Renal cortical epithelial cell (primary cell): ENCODE measurements at regions not wholly inside any gene's neighbourhood (a gene's known extent, or its start where the extent isn't known, plus 50 kb on each side); places are given as distances from the start of the nearest gene placed in this dataset.

Experiments
- DNase-seq: peaks from one replicate; pipeline ENCODE4 v3.0.0-alpha.2; 2011; ENCODE audit warnings: low read depth

DNA sequence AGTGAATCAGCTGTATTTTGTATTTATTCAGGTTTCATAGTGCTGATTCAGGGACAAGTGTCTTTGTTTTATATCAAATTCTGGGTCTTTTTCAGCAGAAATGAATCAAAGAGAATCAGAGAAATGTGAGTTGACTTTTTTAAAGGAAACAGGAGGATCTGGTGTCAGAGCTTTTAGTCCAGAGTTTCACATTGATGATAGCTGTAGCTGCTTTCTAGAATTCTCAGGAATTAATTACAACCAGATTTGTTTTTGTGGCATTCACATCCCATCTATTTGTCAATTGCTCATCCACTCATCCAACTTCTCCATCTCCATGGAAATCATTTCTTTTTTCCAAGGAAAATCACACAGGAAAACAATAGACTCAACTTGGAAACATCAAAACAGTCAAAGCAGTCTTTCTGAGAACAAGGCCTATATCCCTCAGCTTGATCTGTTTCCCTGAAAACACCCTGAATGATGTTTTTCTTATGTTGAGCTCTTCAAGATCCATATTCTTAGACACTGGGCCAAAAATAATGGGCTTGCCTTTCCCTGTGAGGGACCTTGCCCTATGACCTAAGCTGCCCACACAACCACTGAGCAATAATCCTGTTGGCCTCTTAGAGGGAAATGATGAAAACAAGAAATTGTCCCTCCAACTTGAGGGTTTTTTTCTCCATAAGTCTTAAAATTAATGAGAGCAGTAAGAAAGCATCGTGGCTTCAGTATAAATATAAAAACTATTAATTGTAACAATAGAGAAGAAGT is 249.5 kb upstream of the FN1 start:
- no peak for DNase-seq

DNA sequence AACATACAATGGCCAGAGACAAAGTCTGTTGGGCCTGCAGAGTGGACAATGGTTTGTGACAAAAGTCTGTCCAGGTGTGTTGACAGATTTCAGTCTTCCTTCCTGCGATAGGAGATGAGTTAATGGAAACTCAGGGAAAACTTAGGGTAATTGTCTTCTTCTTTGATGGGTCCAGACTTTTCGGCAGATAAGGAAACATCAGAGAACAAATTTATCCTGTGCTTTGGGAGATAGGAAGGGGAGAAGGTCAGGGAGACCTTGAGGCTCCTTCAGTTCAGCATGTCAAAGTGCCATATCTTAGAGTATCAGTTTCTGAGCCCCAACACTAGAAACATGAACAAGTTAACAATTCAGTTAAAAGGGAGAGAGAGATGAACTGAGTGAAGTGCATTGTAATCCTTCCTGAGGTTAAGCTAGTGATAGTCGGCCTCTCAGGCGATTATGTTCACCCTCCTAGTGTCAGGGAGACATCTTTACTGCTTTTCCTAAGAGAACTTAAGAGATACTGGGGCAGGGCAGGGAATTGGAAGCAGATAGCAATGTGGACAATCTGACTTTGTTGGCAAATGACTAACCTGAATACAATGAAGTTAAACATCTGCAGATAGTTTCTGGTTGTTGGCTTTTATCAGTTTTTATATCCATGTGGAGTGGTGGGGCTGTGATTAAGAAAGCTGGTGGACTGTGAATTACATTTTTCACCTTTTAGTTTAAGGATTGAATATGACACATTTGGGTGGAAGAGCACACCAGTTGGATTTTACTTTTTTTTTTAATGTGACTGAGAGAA is 248.8 kb upstream of the FN1 start:
- peak; percentile 75 for DNase-seq

DNA sequence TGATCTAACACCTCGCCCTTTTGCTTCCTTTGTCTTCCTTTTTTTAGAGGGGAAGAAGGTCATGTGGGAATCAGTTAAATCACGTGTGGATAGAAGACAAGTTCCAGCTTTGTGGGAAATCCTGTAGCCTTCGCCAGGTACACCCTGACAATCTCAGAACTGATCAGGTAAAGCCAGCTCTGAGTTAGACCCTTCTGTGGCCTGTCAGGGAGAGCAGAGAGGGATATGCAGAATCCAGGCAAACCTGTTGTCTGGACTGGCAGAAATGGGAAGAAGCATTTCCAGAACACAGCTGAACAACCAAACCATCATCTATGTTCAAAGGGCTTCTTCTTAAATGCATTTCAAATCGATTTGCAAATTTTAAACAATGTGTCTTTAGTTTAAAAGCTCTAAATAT is 247.4 kb upstream of the FN1 start:
- DNase-seq: no peak

DNA sequence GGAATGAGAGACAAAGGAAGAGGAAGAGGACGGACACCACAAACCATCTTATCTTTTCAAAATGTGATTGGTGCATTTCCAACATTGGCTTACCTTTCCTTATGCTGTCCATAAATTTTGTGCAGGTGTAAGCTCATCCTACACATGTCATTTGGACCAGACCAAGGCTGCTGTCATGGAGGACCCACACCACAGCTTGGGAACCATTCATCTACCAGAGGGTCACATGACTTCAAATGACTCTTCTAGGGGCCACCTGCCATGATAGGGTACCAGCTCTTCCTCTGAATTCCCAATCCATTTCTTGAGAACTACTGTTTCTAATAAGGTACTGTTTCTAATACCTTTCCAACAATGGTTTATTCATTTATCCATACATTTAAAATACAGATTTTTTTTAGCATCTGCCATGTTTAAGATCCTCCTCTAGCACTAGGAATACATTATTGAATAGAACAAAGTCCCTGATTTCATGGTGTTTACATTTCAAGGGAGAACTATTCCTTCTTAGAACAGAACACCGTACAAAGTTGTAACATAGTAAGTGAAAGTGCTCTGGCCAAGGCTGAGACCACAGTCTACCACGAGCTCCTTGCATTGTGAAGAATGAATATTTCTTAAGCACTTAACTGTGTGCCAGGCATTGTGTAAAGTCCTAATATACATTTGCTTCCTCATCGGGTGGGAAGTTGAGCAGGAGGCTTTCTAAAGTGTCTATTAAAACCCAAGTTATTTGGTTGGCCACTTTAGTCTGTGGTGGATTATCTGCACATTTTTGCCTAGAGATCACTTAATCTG is 246.1 kb upstream of the FN1 start:
- no peak for DNase-seq

DNA sequence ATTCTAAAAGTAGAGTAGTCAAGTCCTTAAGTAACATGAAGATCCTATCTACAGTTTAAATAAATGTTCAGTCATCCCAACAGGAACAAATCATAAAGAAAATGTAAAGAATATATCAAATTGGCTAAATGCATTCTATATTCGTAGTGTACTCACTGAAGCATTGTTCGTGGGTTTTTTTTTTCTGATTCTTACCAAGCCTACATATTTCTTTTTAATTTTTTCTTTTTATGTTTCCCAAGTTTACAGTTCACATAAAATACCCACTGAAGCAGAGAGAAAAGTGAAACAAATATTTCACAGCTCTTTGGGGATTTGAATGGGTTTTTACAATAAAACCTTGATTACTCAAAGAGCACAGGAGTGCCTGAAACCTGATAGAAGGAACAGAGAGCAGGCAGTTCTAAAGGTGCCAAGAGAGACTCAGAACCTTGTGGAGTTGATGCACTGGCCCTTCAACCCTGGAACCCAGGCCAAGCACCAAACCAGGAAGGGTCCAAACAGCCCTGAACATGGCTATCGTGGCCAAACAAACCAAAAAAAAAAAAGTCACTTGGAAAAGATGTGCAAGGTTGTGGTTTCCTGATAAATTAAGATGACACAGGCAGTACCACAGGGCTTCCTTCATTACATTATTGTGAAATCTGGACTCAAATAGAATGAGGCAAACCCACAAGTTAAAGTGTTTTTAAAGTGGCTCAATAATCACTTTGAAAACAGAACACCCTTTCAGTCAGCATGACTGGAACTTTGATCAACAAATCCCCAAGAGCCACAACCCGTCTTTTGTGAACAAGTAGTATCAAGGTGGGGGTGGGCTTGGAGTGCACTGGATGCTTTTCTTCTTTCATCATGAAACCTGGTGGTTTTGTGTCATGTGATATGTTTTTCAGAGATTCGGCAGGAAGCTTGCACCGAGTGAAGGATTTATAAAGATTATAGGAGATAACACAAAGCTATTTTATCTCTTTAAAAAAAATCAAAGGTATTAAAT is 245.0 kb upstream of the FN1 start:
- DNase-seq: peak; percentile 100

DNA sequence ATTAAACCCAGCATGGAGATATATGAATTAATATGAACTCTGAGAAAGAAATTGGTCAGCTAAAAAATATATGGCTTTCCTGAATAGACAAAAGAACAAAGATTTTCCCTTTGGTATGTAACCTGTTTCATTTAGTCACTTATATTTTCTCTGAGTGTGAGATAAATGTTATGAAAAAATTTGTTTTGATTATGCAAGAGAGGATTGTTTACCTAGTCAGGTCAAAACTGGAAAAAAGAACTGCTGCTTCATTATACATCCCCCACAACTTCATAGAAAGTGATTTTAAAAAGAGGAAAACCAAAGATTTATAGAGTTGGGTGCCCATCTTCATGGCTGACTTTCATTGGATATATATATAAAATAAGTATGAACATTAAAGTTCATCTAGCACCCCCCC is 242.2 kb upstream of the FN1 start:
- no peak for DNase-seq

DNA sequence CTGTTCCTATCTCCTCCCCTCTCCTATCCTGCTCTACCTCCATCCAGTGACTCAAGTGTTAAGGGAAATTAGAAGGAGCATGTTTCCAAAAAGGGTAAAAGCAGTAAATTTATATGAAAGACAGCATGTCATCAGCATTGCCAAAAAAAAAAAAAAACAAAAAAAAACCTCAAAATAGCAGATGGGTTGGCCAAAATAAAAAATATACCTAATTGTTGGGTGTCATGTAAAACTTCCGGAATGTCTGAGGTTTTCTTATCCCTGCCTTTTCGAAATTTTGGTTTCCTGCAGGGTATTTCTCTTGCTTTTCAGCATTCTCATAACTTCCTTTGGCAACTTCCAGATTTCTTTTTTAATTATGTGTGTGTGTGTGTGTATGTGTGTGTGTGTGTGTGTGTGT is 241.6 kb upstream of the FN1 start:
- no peak for DNase-seq

DNA sequence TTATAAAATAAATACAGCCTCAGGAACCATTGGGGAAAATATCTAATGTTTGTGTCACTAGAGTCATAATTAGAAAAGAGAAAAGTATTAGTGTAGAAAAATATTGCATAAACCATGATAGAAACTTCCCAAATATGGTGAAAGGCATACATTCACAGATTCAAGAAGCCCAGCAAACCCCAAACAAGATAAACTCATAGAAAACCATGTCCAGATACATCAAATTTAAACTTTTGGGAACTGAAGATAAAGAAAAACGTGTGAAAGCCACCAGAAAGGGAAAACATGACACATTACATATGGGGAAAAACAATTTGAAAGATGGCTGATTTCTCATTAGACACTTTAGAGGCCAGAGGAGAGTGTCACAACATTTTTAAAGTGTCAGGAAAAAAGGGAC is 236.5 kb upstream of the FN1 start:
- DNase-seq: no peak

DNA sequence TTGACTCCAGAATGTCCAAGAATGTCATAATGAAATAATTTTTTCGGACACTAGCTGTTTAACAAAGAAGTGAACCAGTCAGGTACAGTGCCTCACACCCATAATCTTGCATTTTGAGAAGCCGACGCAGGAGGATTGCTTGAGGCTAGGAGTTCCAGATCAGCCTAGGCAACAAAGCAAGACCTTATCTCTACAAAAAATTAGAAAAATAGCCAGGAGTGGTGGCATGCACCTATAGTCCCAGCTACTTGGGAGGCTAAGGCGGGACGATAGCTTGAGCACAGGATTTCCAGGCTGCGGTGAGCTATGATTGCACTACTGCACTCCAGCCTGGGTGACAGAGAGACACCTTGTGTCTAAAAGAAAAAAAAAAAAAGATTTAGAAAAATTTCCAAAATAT is 235.8 kb upstream of the FN1 start:
- DNase-seq: no peak

DNA sequence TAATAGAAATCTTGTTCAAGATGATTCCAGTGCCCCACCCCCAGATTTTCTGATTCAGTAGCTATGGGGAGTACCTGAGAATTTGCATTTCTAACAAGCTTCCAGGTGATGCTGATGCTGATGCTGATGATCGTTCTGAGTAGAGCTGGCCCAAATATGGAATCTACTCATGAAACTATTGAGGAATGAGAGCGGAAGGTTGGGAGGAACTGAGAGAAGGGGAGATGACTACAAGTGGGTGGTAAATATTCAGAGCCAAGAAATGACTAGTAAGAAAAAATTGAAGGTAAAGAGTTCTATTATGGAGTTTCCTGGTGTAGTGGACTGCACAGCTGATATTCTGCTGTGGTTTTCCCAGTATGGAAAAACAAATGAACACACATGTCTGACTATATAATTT is 235.4 kb upstream of the FN1 start:
- DNase-seq: no peak

DNA sequence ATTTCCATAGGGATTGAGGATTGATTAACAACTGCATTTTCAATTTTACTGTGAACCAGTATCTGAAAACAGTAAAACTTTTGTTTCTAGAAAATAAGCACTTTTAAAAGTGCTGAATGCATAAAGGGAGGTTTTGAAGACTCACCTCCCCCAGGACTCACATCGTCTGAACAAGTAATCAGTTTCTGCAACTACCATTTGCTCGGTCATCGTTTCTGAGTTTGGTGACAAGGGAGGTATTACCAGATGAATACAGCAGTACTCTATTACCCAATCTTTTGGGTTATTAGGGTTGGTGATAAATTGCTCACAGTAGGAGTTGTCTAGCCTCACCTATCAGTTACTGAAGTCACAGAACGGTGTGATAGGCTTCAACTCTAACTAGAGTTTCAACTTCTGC is 234.5 kb upstream of the FN1 start:
- no peak for DNase-seq

DNA sequence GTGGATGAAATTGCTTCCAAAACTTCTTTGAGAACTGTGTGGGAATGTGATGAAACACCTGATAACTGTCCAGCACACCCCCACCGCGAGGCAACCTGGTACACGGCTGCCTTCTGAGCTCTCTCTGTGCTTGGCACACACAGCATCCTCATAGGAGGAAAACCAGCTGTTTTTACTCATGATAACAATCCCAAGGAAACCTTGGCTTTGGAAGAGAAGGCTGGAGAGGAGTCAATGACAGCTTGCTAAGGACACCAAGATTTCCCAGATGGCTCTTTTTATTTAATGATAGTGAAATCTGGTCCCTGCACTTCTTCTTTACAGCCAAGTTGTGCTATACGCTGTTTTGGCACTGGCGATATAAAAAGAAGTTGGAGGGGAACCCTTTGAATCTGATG is 232.5 kb upstream of the FN1 start:
- DNase-seq: no peak

DNA sequence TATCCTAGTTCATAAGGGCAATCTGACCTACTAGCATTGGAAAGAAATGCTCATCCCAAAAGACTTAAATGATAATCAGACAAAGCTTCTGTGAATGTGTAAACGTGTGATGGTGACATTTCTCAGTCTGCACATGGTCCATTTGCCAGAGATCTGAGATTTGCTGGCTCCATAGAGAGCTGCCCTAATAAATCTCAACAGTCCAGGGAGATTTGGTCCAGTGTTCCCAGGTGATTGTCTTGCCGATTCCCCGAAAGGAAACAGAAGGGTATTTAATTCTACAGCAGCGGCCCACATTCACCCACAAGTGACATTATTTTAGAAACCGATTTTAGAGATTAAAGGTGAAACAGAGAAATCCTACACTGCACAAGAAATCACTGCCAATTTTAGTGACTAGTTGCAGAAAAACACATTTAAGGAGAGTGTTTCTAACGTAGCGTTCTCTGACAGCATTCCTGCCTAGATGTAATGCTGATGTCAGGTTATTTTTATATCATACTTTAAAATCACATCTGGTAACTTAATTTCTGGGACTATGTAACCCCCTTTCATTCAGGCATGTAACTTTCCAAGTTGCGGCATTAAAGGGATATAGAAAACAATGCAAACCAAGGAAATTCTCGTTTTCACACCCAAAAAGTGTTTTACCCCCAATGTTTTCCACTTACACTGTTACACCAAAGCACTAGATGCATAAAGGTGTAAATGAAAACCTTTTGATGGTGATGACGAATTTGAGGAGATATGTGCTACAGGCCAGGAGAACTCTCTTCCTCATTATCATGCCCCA is 231.9 kb upstream of the FN1 start:
- no peak for DNase-seq

DNA sequence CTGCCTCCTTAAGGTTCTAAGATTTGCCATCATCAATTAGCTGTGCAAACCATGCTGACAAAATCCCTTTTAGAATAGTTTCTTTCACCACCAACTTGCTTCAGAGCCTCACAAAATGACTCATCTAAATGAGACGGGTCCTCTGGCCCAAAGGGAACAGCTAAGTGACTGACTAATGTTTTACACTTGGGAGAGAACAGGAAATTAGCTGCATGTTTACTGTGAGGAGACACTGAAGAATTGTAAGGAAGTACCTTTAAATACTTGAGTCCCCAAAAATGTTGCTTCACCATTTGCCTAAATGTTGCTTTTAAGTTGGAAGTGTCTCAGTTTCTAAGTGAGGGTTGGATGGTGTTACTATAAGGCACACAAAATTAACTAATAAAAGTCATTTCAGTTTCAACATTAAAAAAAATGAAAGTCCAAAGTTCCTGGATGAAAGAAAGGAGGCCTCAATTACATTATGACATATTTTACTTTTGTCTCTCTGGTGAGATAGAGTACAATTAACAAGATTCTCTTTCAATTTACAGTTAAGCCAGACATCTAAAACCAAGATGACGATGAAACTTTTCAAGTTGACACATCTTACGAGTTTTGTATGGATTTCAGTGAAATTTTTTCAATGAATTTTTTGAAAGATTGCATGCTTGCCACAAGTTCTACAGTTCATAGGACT is 229.1 kb upstream of the FN1 start:
- peak; percentile 98 for DNase-seq

DNA sequence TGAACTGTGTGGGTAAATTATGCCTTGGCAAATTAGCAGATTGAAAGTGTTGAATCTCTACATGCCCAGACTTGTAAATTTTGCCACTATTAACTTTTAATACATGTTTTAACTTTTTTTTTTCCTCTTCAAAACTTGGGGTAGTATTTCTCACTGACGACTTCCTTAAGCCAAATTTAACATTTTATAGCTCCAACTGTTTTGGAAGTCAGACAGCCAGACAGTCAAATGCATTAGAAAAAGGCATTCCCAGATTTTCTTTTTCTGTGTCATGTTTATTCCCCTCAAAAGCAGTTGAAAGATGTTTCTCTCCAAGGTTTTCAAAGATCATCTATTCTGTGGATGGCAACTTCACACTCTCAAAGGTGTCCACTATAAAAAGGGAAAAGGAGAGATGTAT is 226.8 kb upstream of the FN1 start:
- no peak for DNase-seq

DNA sequence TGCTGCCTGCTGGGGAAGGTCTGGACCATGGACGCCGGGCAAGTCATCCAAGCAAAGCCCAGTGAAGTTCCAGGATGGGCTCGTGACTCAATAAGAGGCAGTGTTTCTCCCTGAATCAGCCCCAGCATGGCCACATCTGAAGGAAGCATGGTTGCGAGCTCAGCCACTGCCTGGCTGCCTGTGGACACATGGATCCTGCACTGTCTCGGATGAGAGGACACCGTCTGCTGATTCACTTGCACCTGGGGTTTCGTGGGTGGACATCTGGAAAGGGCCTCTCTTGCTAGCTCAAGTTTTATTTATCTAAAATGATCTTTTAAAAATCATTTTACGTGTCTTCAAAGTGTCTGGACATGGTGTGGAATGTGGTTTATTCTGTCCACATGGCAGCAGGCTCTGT is 224.8 kb upstream of the FN1 start:
- peak; percentile 97 for DNase-seq

DNA sequence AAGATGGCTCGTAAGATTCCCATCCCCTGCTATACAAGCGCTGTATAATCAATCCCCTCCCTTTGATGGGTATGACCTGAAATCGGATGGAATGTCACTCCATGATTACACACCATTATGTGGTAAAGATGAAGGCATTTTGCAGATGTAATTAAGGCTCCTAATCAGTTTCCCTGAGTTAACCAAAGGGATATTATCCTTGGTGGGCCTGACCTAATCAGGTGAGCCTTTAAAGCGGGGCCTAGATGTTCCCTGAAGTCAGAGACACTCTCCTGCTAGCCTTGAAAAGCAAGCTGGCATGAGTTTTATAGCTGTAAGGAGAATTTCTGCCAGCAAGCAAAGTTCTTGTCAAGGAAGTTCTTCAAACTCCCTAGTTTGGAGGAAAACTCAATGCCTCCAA is 223.8 kb upstream of the FN1 start:
- no peak for DNase-seq

DNA sequence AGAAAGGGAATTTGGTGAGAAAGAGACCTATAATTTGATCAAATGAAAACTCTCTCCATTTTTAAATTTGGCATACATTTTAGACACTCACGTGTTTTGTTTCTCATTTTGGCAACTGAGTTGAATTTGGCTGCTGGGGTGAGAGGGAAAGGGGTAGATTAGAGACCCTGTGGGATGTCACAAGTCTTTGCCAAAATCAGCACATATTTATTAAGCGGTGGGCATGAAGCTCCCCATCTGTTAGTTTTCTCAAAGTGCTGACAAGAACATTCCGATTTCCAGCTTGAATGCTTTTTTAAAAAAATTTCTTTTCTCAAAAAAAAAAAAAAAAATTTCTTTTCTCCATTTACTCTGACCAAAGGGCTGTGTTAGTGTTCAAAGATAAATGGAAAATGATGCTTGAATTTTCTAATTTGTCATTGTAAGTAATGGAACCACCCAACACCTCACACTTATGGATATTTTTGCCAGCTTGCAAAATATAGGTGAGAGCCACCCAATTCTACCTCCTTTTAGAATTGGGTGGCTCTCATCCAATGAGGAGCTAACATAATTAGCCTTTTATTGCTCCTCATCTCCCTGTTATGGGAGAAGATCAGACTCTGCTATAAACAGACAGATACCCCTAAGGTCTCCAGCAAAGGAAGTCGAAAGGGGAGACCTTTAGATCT is 222.9 kb upstream of the FN1 start:
- no peak for DNase-seq

DNA sequence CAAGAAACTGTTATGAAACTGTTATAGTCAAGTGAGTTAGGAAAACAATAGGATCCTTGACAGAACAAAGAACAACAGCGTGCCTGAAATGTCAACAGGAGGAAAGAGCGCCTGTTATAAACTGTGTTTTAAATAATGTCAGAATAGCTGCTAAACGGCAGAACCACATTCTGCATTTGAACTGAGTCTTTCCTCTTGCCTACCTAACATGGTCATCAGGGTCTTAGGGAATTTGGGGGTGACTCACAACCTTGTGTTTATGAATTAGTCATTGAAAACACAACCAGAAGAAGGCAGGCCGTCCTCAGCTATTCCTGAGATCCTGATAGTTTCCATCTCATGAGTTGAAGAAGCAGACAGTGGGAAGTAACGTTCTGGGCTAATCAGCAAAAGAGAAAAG is 222.0 kb upstream of the FN1 start:
- peak; percentile 97 for DNase-seq
